ENCODE measurements at regions not wholly inside any gene's neighbourhood (a gene's known extent, or its start where the extent isn't known, plus 50 kb on each side); places are given as distances from the start of the nearest gene placed in this dataset.

DNA sequence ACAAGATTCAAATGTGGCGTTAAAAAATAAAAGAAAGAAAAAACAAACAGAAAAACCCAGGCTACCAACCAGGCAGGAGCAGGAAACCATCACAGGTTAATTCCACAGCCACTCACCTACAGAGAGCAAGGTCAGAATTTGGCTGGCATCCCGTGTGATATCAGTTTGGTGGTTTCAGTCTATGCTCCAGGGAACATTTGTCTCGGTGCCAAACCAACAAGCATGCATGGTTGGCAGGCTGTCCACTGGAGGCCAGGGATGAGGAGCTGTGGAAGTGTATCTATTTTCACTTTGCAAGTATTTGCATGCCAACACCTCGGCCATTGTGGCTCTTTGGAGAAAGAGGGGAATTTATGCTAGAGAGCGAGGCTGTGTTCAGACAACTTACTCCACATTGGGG lies 53.1 kb upstream of the PROX1 start:
- Histone ChIP-seq H3K27ac (no peak overlapping the region), H3K36me3 (no peaks in the 10 kb centered on the region), H3K9me3 (peaks cover 0 to 4% of the 10 kb centered on the region in 2 donors), H3K27me3 (no peaks in the 10 kb centered on the region), H3K4me3 (no peak overlapping the region), H3K4me1 (no peaks in the 10 kb centered on the region)
- peak in 1 of 2 donors; percentile 54 for DNase-seq (ENCODE audit: low spot score in 2 of 2)
- intact Hi-C loops (cut with DNase I; ENCODE audit: low total_unique reads) = no loop called here
- TF ChIP-seq POLR2AphosphoS5 (IDR thresholded peaks at IDR 0.05) = no peak
- no peak for TF ChIP-seq CTCF (IDR thresholded peaks at IDR 0.05)
- TF ChIP-seq POLR2A (IDR thresholded peaks at IDR 0.05) = no peak

DNA sequence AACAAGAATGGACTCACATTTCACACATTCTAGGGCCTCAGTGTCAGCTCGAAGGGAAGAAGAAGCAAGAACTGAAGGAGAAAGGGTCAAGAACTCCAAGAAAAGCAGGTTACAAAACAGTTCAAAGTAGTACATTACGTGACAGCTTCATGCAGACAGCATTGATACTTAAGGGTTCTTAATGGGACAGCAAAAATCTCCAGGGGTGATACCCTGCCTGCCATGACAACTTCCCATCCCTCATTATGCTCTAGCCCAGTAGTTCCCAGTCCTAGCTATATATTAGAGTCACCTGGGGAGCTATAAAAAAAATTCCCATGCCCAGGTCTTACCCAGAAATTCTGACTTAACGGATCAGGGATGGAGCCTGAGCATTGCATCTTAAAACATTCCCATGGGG lies 51.2 kb upstream of the PROX1 start:
- H3K36me3 ChIP-seq = no peaks in the 10 kb centered on the region
- no peak for DNase-seq (ENCODE audit: low spot score in 2 of 2)
- H3K27ac ChIP-seq = no peak overlapping the region
- intact Hi-C loops (cut with DNase I; ENCODE audit: low total_unique reads) = no loop called here
- H3K27me3 ChIP-seq = no peaks in the 10 kb centered on the region
- H3K4me1 ChIP-seq = no peaks in the 10 kb centered on the region
- peaks cover 0 to 4% of the 10 kb centered on the region in 2 donors for H3K9me3 ChIP-seq
- no peak for TF ChIP-seq POLR2A (IDR thresholded peaks at IDR 0.05)
- TF ChIP-seq POLR2AphosphoS5 (IDR thresholded peaks at IDR 0.05) = no peak
- TF ChIP-seq CTCF (IDR thresholded peaks at IDR 0.05) = no peak
- H3K4me3 ChIP-seq = no peak overlapping the region
